ENCODE measurements at regions not wholly inside any gene's neighbourhood (a gene's known extent, or its start where the extent isn't known, plus 50 kb on each side); places are given as distances from the start of the nearest gene placed in this dataset.

DNA sequence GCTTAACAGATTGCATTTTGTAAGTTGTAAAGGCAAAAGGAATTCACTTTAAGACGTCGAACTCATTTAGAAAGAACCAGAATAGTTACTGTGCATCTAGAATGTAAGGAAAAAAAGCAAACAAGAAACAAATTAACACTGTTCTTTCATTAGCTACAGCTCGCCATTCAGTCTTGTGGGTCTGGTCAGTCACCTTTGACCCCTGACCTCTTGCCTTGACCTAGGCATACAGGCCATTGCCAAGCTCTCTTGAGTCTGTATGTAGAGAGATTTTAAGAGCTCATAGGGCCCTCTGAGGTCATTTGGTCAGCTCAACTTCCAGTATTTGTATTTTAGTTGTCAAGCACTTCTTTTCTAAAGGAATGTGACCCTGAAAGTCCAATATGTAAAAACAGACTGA is 318.7 kb downstream of the DHX35 start:
- no peak for TF ChIP-seq EZH2 (IDR thresholded peaks at IDR 0.05; ENCODE audit: low read length, unreplicated experiment)
- TF ChIP-seq, protein P1, sequence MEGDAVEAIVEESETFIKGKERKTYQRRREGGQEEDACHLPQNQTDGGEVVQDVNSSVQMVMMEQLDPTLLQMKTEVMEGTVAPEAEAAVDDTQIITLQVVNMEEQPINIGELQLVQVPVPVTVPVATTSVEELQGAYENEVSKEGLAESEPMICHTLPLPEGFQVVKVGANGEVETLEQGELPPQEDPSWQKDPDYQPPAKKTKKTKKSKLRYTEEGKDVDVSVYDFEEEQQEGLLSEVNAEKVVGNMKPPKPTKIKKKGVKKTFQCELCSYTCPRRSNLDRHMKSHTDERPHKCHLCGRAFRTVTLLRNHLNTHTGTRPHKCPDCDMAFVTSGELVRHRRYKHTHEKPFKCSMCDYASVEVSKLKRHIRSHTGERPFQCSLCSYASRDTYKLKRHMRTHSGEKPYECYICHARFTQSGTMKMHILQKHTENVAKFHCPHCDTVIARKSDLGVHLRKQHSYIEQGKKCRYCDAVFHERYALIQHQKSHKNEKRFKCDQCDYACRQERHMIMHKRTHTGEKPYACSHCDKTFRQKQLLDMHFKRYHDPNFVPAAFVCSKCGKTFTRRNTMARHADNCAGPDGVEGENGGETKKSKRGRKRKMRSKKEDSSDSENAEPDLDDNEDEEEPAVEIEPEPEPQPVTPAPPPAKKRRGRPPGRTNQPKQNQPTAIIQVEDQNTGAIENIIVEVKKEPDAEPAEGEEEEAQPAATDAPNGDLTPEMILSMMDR (conservative IDR thresholded peaks at IDR 0.05; ENCODE audit: low read depth, low read length), result no peak
- no peak for TF ChIP-seq EZH2phosphoT487 (IDR thresholded peaks at IDR 0.05; ENCODE audit: borderline replicate concordance, low read length)
